OCI-LY3 (cell line): ENCODE measurements at regions not wholly inside any gene's neighbourhood (a gene's known extent, or its start where the extent isn't known, plus 50 kb on each side); places are given as distances from the start of the nearest gene placed in this dataset.
"Not testable (repeated sequence)": the region's sequence is repeated elsewhere in the genome, so short reads cannot be mapped to it uniquely, and the experiment has no call there.

ENCODE experiments used
- EZH2phosphoT487 ChIP-seq: fragments of 200-600 bp; shearing (Covaris generic); IDR thresholded peaks from 2 replicates; pipeline ENCODE4 v1.6.1; 2018; ENCODE audit warnings: antibody characterized with exemption, mixed run types, low read depth
- TF ChIP-seq, protein P1 (sequence below): fragments of 200-600, 300-600 bp; sonication (generic); IDR thresholded peaks from 2 replicates; pipeline ENCODE4 v1.5.1; 2014; ENCODE audit warnings: antibody characterized with exemption, low read length, low read depth

DNA sequence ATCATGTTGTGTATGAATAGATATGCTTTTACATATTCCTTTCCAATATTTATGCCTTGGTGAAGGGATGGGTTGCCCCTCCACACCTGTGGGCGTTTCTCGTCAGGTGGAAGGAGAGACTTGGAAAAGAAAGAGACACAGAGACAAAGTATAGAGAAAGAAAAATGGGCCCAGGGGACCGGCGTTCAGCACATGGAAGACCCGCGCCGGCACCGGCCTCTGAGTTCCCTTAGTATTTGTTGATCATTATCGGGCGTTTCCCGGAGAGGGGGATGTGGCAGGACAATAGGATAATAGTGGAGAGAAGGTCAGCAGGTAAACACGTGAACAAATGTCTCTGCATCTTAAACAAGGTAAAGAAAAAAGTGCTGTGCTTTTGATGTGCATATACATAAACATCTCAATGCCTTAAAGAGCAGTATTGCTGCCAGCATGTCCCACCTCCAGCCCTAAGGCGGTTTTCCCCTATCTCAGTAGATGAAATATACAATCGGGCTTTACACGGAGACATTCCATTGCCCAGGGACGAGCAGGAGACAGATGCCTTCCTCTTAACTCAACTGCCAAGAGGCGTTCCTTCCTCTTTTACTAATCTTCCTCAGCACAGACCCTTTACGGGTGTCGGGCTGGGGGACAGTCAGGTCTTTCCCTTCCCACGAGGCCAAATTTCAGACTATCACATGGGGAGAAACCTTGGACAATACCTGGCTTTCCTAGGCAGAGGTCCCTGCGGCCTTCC is 188.5 kb upstream of the F9 start:
- TF ChIP-seq, protein P1, sequence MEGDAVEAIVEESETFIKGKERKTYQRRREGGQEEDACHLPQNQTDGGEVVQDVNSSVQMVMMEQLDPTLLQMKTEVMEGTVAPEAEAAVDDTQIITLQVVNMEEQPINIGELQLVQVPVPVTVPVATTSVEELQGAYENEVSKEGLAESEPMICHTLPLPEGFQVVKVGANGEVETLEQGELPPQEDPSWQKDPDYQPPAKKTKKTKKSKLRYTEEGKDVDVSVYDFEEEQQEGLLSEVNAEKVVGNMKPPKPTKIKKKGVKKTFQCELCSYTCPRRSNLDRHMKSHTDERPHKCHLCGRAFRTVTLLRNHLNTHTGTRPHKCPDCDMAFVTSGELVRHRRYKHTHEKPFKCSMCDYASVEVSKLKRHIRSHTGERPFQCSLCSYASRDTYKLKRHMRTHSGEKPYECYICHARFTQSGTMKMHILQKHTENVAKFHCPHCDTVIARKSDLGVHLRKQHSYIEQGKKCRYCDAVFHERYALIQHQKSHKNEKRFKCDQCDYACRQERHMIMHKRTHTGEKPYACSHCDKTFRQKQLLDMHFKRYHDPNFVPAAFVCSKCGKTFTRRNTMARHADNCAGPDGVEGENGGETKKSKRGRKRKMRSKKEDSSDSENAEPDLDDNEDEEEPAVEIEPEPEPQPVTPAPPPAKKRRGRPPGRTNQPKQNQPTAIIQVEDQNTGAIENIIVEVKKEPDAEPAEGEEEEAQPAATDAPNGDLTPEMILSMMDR = not testable (repeated sequence)
- not testable (repeated sequence) for TF ChIP-seq EZH2phosphoT487
